ENCODE measurements at regions not wholly inside any gene's neighbourhood (a gene's known extent, or its start where the extent isn't known, plus 50 kb on each side); places are given as distances from the start of the nearest gene placed in this dataset.
A peak's percentile ranks its signal among the peaks of the same experiment; 100 is the strongest.

DNA sequence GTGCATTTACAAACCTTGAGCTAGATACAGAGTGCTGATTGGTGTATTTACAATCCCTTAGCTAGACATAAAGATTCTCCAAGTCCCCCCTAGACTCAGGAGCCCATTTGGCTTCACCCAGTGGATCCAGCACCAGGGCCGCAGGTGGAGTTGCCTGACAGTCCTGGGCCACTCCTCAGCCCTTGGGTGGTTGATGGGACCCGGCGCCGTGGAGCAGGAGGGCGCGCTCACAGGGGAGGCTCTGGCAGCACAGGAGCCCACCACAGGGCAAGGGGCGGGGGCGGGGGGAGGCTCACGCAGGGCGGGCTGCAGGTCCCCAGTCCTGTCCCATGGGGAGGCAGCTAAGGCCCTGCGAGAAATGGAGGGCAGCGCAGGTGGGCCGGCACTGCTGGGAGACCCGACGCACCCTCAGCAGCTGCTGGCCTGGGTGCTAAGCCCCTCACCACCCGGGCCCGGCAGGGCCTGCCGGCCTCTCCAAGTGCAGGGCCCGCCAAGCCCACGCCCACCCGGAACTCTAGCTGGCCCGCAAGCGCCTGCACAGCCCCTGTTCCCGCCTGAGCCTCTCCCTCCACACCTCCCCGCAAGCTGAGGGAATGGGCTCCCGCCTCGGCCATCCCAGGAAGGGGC, 613.5 kb downstream of the TLE4 start:
- no peak for DNase-seq (ENCODE audit: low spot score)
- FAIRE-seq, result no peak

DNA sequence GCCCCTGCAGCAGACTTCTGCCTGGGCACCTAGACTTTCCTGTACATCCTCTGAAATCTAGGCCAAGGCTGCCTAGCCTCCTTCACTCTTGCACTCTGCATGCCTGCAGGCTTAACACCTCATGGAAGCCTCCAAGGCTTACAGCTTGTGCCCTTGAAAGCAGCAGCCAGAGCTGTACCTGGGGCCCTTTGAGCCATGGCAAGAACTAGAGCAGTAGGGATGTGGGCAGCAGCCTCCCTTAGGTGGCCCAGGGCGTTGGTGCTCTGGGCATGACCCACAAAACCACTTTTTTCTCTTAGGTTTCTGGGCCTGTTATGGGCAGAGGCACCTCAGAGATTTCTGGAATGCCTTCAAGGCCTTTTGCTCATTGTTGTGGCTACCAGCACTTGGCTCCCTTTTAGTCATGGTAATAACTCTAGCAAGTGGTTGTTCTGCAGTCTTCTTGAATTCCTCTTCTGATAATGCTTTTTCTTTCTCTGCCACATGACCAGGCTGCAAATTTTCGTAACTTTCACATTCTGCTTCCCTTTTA, 606.2 kb downstream of the TLE4 start:
- FAIRE-seq (no peak), DNase-seq (ENCODE audit: low spot score) (no peak)

DNA sequence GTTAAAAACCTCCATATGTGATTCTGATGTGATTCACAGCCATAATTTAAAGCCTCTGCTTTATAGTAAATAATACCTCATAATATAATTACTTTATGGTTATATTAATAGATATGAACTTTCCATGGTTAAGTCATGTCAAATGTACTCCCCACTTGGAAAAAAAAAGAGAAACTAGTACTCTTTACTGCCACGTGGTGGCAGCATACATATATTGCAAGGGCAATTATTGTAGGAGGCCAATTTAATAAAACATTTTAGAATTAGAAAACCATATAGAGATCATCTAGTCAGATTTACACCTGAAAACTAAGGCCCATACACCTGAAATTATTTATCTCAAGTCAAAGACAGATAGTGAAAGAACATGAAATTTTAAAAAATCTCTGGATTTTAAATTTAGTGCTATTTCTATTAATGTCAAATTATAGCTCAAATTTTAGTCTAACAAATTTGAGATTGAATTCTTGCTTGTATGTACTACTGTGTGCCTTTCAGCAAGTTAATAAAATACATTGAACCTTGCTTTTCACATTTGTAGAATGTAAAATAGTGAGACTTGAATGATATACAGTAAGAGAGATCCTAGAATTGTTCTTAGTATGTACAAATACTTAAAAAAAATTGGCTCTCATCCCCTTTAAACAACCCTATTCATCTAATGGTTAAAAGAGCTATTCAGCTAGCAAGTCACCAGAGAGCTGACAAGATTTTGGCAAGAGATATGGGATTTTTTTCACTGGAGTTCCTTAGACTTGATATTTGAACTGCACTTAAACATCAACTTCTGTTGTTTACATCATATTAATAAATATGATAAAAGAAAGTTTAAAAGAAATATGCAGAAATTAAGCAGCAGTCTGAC, 603.8 kb downstream of the TLE4 start:
- DNase-seq (ENCODE audit: low spot score), result peak; percentile 42
- FAIRE-seq, result peak; percentile 85

DNA sequence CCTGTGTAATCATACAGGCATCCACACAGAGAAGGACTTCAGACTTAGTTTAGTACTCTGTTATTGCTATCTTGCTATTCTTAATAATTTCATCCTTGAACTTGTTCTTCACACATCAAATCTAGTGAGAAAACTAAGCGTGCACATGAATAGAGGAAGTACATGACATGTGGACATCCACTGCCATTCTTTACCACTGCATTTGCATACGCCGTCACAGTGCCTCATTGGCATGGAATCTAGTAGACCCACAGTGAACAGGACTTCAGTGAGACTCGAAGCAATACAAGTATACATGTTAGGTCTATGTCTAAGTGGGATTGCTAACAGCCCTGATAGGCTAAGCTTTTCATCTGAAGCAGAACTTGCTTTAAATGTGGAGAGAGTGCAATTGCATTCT, 592.1 kb downstream of the TLE4 start:
- DNase-seq (ENCODE audit: low spot score), result no peak
- FAIRE-seq, result no peak

DNA sequence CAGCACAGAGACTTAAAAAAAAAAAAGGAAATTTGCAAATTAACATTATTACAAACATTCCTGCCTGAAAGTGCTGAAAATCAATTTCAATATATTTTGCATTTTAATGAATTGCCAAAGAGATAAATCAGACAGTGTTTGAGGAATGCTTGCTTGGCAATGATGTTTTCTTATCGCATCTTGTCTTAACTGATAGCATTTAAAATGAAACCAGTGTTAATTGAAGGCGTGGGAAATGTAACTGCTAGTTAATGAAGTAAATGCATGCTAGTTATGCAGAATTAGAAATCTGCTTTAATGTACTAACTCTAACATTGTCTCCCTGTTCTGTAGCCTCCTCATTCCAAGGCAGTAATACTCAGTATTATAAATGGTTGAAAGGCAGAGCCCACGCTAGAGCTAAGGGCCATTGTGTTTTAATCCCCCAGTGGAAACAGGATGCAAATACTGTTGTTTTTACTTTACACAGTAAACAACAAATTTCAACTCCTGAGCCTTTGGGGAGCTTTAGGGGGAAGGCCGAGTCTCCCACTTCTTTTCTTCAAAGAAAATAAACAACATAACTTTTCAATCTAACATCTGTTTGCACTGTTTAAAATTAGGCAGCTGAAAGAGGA, 586.9 kb downstream of the TLE4 start:
- DNase-seq (ENCODE audit: low spot score) (no peak), FAIRE-seq (no peak)

DNA sequence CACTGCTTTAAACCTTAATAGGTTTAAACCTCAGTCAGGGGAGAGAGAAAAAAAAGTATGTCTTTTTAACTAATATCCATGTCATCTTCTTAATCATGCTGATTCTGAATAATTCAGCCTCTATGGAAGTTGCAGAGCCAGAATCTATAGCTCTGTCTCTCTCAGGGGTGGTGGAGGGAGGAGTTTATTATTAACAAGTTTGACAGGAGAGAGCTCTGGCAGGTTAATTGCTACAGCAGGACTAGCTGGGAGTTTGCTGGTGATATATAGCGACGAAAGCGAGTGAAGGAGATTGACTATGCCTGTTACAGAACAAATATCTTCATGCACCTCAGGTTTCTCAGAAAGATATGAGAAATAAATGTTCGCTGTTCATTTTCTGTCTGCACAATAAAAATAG, 586.4 kb downstream of the TLE4 start:
- no peak for FAIRE-seq

DNA sequence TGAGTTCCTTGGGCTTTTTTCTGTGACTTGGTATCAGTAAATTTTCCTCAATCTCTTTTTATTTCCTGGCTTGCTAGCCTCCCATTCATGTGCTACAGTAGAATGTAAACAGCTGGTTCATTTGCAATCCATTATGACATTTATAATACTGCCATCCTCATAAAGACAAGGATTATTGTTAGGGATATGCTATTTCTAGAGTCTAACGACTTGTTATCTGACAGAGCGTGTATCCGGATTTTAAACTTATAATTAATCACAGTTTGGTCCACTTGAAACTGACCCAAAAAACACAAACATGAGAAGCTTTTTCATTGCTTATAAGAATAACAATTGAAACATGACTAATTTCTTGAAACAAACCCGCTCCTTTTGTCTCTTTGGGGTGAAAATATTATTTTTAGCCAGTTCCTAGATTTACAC, 585.8 kb downstream of the TLE4 start:
- no peak for FAIRE-seq
- no peak for DNase-seq (ENCODE audit: low spot score)

More for the DNA sequence above, 586.4 kb downstream of the TLE4 start:
- no peak for DNase-seq (ENCODE audit: low spot score)

DNA sequence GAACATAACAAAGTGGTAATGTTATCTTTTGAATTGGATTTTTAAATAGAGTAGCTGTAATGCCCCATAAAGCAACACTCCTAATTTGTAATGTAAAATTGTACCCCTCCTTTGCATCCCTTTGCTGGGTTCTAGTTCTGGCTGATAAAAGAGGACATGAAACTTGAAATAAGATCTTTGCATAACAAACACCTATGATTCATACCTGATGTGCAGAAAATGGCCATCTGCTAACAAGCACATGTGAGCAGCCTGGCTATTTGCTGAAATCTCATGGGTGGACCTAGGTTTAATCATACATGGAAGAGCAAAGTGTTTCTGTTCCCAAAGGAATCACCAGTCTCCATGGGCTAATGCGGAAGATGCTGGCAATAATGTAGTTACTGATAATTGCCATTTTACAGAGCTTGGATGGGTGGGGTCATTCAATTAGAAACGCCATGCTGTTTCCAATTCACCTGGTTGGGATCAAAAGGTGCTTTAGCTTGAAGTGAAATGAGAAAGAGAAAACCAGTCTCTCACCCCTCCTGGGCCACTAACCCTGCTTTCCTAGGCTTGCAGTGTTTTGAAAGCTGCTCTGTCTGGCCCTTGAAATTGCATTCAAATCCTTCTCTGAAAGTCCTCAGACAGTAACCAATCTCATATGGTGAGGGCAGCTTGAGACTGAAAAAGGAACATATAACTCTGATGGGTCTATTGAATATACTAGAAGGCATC, 585.1 kb downstream of the TLE4 start:
- no peak for FAIRE-seq

DNA sequence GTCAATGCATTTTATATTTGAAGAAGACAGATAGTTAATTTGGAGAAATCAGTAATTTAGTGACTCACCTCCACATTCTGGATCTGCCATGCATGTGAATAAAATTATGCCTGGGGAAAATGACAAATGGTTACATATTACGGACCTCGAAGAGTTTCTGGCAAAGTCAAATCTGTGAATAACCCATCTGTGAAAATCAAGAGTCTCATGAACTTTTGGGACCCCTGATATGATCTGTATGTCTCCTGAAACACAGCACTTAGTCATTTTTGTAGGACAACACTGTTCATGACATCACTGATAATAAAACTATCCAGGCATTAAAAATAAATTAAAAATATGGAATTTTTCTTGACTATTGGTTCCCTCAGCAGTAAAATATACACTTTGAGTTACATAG, 584.5 kb downstream of the TLE4 start:
- DNase-seq (ENCODE audit: low spot score) (no peak), FAIRE-seq (no peak)

More for the DNA sequence above, 585.1 kb downstream of the TLE4 start:
- DNase-seq (ENCODE audit: low spot score), result no peak

DNA sequence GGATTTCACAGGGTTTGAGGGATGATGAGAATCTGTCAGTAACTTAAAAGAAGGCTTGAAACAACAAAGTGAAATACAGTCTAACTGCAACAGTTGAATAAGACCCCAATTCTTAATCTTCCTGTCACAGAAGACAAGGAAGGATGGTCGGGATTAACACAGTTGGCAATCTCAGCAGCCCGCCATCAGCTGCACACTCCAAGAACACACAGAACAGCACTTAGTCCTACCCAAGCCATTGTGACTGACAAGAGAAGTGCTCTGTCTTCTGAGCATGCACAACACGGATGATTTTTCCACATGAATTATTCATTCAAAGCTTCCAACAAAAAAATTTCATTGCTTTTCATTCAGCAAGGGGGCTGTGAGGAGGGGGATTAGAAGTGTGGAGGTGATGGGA, 576.1 kb downstream of the TLE4 start:
- FAIRE-seq, result no peak
- DNase-seq (ENCODE audit: low spot score), result no peak

DNA sequence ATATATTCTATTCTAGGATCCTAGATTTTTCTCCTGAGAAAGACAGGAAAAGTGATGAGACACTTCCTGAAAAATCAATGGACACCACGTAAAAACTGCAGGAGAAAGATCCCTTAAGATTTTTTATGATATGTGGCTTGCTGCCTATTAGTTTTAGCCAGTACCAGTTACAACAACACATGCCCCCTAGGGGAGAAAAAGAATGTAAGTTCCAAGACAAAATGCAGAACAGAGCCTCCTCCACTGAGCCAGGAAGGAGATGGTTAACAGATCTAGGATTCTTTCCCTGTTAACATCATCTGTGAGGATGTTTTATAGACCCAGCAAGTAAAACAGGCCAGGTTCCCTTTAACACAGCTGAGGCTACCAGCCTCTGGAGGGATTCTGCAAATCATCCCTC, 574.7 kb downstream of the TLE4 start:
- DNase-seq (ENCODE audit: low spot score) (no peak), FAIRE-seq (no peak)

DNA sequence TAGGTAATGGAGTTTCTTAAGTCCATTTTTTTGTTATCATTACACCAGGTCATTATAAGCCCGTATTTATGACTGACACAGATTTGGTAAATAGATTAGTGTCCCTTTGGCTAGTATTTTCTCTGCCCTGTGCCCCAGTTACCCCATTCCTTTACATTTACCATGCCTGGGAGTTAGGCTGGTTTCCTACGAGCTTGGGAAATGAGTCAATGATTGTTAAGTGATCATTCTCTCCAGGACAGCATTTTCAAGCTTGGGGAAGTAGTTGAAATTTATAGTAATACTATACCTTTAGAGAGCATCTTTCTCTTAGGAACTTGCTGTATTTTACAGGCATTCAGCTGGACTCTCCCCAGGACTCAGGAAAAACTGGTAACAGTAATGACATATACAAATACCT, 573.1 kb downstream of the TLE4 start:
- DNase-seq (ENCODE audit: low spot score), result no peak
- peak; percentile 54 for FAIRE-seq

DNA sequence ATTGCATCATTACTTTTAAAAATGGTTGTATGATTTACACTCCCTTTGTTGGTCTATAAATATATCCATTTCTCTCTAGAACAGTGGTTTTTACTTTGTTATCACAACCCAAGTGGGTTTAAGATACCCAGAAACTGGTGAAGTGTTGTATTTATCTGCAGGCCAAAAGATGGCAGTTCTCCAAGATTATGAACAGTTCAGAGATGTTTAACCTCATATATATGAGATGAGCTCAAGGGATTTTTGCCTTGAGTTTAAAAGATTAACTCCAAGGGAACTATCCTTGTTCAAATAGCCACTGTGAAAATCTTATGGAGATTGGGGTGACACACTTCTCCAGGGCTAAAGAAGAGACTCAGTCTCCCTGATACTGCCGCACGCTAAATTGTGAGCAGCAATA, 572.6 kb downstream of the TLE4 start:
- FAIRE-seq (no peak), DNase-seq (ENCODE audit: low spot score) (no peak)

DNA sequence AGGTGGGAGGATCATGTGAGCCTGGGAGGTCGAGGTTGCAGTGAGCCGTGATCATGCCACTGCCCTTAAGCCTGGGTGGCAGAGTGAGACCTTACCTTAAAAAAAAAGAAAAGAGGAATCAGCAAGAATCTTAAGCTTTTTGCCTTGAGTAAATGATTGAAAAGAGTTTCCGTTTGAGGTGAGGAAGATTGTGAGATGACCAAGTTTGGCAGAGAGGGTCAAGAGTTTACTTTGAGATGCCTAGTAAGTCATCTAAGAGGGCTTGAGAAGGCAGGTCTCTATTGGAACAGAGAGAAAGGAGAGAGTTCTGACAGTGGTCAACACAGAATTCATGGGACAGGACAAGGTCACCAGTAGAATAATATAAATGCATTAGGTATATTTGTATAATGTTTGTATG, 572.1 kb downstream of the TLE4 start:
- DNase-seq (ENCODE audit: low spot score) (peak; percentile 39), FAIRE-seq (peak; percentile 73)

DNA sequence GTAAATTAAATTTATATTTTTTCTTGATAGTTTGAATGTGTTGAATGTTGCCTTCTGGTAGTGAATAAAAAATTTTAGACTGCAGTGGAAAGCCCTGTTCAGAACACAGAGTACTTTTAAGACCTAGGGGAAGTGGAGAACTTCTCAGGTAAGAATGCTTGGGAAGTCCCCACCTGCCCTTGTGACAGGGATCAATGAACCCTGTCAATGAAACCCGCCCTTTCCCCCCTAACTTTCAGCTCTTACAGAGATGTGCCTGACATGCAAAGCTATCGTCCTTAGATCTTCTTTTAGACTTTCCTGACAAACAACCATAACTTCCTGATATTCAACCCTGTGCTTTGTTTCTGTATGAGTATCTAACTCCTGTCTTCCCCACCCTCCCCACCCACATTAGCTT, 562.7 kb downstream of the TLE4 start:
- FAIRE-seq, result no peak
- DNase-seq (ENCODE audit: low spot score), result no peak

DNA sequence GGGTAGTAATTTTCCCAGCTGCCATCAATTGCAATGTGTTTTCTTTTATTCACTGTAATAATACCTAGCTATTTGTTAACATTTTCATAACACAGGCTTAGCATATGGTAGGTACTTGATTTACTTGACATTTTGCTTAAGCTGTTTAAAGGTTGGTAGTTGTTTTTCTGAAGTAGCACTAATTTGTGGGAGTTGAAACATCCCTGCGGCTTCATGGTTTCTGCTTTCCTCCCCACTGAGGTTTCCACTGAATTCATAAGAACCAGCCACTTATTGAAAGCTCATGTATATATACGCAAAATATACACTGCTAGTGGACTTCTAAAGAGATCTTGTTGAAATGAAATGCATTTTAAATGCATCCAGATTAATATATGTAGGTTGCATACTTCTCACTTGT, 559.9 kb downstream of the TLE4 start:
- no peak for FAIRE-seq

DNA sequence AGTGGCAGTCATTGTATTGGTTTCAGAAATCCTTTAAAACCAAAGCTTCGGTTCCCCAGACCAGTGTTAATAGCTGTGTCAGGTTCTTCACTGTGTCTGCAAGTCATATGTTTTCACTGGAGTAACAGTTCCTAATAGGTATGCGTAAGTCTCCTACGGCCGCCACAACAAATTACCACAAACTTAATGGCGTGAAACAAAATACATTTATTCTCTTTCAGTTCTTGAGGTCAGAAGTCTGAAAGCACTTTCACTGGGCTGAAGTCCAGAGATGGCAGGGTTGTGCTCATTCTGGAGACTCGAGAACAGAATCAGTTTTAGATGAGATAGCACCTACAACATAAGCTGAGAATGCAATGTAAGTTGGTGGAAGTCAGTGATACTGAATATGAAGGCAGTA, 556.2 kb downstream of the TLE4 start:
- FAIRE-seq (peak; percentile 83), DNase-seq (ENCODE audit: low spot score) (peak; percentile 26)

More for the DNA sequence above, 559.9 kb downstream of the TLE4 start:
- no peak for DNase-seq (ENCODE audit: low spot score)

DNA sequence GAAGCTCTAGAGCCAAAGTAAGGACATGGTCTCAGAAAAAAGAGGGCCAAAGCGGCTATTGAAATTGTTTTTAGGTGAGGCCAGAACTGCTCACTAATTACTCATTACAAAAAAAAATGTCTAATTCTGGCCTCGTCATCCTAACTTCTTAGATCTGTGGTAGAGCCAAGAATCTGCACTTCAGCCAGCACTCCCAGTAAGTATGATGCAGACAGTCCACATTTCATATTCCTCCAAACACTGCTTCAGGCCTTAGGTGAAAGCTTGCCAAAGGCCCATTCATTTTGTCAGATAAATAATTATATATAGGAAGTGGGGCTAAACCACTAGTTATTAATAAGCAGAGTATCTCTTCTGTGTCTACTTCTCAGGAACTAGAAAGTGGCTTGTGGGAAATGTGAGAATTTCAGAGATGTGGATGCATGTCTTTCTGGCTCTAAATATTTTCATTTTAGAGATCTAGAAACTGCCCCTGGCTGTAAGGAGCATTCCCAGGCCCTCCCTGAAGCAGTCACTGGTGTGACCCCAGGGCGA, 554.0 kb downstream of the TLE4 start:
- no peak for DNase-seq (ENCODE audit: low spot score)
- no peak for FAIRE-seq

DNA sequence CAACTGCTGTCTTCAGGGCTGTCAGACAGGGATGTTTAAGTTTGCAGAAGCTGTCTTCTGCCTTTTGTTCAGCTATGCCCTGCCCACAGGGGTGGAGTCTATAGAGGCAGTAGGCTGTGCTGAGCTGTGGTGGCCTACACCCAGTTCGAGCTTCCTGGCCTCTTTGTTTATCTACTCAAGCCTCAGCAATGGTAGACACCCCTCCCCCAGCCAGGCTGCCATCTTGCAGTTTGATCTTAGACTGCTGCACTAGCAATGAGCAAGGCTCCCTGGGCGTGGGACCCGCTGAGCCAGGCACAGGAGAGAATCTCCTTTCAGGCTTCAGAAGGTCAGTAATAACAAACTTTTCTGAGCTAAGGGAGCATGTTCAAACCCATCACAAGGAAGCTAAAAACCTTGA, 545.3 kb downstream of the TLE4 start:
- DNase-seq (ENCODE audit: low spot score) (no peak), FAIRE-seq (no peak)

DNA sequence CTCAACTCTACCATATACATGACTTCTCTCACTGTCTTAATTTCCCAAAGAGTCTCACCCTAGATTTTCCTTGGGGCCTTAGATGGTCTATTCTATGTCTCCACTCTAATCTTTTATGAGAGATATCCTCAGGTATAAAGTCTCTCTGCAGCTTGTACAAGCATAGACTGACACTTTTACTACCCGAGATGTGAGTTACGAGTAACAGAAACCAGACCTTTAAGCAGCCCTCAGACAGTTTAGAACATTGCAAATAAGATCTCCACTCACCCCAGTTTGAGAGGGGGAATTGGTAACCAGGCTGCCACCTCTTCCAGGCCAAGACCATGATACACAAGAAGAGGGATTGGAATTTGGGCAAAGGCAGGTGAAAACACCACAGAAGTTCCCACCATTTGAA, 542.5 kb downstream of the TLE4 start:
- DNase-seq (ENCODE audit: low spot score) (no peak), FAIRE-seq (no peak)

DNA sequence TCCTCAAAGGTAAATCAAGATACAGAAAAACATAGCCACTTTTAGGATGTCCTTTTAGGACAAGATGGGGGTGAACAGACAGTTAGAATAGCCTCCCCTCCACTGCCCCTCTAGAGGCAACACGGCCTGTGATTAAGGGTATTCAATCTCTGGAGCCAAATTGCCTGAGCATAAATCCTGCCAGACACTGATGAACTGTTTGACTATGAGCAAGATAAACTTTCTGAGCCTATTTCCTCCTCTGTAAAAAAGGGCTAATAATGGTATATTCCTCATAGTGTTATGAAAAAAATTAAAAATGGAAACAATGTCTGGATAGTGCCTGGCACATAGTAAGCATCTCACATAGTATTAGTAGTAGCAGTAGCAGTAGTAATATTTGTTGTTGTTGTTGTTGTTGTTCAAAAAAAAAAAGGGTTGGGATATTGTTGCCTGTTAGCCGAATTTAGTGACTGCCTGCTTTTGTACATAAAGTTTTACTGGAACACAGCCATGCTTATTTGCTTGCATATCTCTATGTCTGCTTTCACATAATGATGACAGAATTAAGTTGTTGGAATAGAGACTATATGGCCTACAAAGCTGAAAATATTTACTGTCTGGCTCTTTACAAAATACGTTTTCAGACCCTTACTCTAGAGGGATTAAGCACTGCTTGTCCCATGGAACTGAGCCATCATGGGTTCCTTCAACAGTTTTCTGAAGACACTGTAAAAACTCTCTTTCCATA, 536.3 kb downstream of the TLE4 start:
- FAIRE-seq, result no peak
- no peak for DNase-seq (ENCODE audit: low spot score)

Data from RCC 7860 (cell line).